Ovary (tissue), 3 donors: ENCODE measurements at regions not wholly inside any gene's neighbourhood (a gene's known extent, or its start where the extent isn't known, plus 50 kb on each side); places are given as distances from the start of the nearest gene placed in this dataset.

Experiments
- CTCF ChIP-seq, 3 donors: fragments of 450-650 bp in 2 of 3; fragments of 200-600 bp in 1 of 3; IDR thresholded peaks; one replicate each; pipeline versions ENCODE4 v1.5.1 to v1.8.0; 2016 to 2022; ENCODE audit warnings: antibody characterized with exemption in 3 of 3, mild to moderate bottlenecking in 1 of 3
- EP300 ChIP-seq: sonication (generic); formaldehyde crosslinking; IDR thresholded peaks from one replicate; pipeline ENCODE4 v1.6.1; 2017; ENCODE audit warnings: antibody characterized with exemption
- POLR2A ChIP-seq: fragments of 450-650 bp; IDR thresholded peaks from one replicate; pipeline ENCODE4 v1.6.1; 2017; ENCODE audit warnings: antibody characterized with exemption, mild to moderate bottlenecking, moderate library complexity
- donor health status: DM: no; HTN: no; CAD: no.

GRCh38 chr2:133652398-133652797 lies 84.1 kb upstream of the NCKAP5 start:
- TF ChIP-seq CTCF (IDR thresholded peaks at IDR 0.05): no peak
- no peak for TF ChIP-seq EP300
- TF ChIP-seq POLR2A: no peak
